ENCODE measurements at regions not wholly inside any gene's neighbourhood (a gene's known extent, or its start where the extent isn't known, plus 50 kb on each side); places are given as distances from the start of the nearest gene placed in this dataset.

DNA sequence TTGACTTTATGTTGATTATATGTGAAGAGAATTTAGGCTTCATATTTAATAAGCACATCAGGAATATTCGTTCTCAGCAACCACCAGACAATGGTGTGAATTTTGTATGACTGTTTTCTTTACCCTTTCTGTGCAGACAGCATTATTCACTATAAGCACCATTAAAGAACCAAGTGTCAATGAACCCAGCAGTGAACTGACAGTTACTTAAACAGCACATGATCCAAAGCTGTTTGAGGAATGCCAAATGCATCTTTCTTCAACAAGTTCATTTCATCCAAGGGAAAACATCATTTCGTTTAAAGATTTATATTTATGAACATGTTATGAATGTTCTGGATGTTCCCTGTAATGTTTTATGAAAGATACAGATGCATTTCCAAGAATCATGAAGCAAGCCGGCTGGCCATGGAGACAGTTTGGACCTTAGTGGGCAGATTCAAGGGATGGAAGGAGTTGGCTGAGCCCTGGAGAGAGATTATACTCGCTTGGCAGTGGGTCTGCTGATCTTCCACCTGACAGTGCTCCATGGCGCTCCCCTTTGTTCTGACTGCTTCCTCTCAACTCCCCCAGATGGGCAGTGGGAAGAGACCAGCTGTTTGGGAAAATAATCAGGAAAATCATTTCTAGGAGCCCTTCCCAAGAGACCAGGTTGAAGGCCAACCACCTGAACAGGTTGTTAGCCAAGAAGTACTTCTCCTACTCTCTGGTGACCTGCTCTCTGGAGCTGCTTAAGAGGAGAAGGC is 326.0 kb upstream of the RSPO3 start:
- H3K79me2 ChIP-seq (ENCODE audit: insufficient read depth, low read depth, low read length), result no peaks in the 10 kb centered on the region
- DNase-seq (ENCODE audit: low spot score), result no peak
- no peak for TF ChIP-seq EZH2phosphoT487 (IDR thresholded peaks at IDR 0.05; ENCODE audit: borderline replicate concordance, low read depth, low read length)
- TF ChIP-seq, protein P1, sequence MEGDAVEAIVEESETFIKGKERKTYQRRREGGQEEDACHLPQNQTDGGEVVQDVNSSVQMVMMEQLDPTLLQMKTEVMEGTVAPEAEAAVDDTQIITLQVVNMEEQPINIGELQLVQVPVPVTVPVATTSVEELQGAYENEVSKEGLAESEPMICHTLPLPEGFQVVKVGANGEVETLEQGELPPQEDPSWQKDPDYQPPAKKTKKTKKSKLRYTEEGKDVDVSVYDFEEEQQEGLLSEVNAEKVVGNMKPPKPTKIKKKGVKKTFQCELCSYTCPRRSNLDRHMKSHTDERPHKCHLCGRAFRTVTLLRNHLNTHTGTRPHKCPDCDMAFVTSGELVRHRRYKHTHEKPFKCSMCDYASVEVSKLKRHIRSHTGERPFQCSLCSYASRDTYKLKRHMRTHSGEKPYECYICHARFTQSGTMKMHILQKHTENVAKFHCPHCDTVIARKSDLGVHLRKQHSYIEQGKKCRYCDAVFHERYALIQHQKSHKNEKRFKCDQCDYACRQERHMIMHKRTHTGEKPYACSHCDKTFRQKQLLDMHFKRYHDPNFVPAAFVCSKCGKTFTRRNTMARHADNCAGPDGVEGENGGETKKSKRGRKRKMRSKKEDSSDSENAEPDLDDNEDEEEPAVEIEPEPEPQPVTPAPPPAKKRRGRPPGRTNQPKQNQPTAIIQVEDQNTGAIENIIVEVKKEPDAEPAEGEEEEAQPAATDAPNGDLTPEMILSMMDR (conservative IDR thresholded peaks at IDR 0.05; ENCODE audit: low read length), result no peak
- H3K4me1 ChIP-seq (ENCODE audit: insufficient read depth, low read length, poor library complexity, severe bottlenecking), result no peaks in the 10 kb centered on the region
- no peaks in the 10 kb centered on the region for H3K9me2 ChIP-seq (ENCODE audit: insufficient read depth, low read length)
- no peaks in the 10 kb centered on the region for H3K9me3 ChIP-seq (ENCODE audit: low read length)
- ChIA-PET CTCF (ENCODE audit: unreplicated experiment) (no interaction called here), POLR2A (no interaction called here)
- H3K27ac ChIP-seq (ENCODE audit: low read depth, low read length, poor library complexity, severe bottlenecking), result no peak overlapping the region
- no peak overlapping the region for H3K4me3 ChIP-seq (ENCODE audit: low read depth, low read length, poor library complexity, severe bottlenecking)
- H3K4me2 ChIP-seq (ENCODE audit: low read length), result no peak overlapping the region
- no peak overlapping the region for H2AFZ ChIP-seq (ENCODE audit: low read length)
- intact Hi-C loops (cut with micrococcal nuclease; ENCODE audit: unreplicated experiment), result no loop called here
- no TSS peak for BruUV-seq (replicated peaks)
- no peaks in the 10 kb centered on the region for H3K36me3 ChIP-seq (ENCODE audit: insufficient read depth, low read length)
- no peaks in the 10 kb centered on the region for H4K20me1 ChIP-seq (ENCODE audit: insufficient read depth, low read length)

DNA sequence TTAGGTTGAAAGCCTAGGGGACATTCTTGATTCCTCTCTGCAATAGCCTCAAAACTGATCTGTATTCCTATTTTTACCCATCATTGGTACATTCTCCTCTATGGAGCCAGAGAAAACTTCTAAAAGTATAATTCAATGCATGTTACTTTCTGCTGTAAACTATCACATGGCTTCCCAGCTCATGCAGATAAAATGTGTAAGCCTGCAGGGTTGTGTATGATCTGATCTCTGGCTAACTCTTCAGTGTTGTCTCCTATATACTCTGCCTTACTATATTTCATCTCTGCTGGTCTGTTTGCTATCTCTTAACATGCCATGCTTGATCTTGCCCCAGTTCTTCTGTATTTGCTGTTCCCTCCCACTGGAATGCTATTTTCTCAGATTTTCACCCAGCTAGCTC is 323.3 kb upstream of the RSPO3 start:
- CTCF ChIA-PET (ENCODE audit: unreplicated experiment), result interaction anchor here (0.6 kb wide), 1 partner anchor 10 kb away, joined by 3 read pairs; no protein-coding TSS in a partner anchor
- BruUV-seq (replicated peaks), result no TSS peak
- POLR2A ChIA-PET, result interaction anchor here (0.5 to 1.6 kb wide), 3 partner anchors 11 to 229 kb away, joined by 3 read pairs; no protein-coding TSS in a partner anchor

DNA sequence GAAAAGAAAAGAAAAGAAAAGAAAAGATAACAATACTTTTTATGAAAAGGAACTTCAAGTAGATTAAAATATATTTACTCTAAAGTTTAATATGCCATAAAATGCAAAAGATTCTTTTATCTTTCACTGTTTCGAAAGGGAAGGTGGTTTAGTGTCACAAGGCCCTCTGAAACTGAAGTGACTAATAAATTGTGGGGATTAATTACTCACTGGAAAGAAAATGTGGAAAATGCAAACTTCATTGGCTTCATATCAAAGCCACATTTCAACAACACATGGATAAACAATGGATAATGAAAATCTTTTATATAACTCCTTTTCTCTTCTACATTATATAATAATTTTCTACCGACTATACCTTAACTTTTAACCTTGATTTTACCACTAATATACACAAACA is 320.5 kb upstream of the RSPO3 start:
- CTCF ChIA-PET (ENCODE audit: unreplicated experiment), result no interaction called here
- Histone ChIP-seq H3K4me2 (ENCODE audit: low read length) (no peak overlapping the region), H2AFZ (ENCODE audit: low read length) (no peak overlapping the region), H3K79me2 (ENCODE audit: insufficient read depth, low read depth, low read length) (no peaks in the 10 kb centered on the region), H4K20me1 (ENCODE audit: insufficient read depth, low read length) (no peaks in the 10 kb centered on the region), H3K27ac (ENCODE audit: low read depth, low read length, poor library complexity, severe bottlenecking) (no peak overlapping the region), H3K4me3 (ENCODE audit: low read depth, low read length, poor library complexity, severe bottlenecking) (no peak overlapping the region), H3K4me1 (ENCODE audit: insufficient read depth, low read length, poor library complexity, severe bottlenecking) (no peaks in the 10 kb centered on the region), H3K9me2 (ENCODE audit: insufficient read depth, low read length) (no peaks in the 10 kb centered on the region), H3K36me3 (ENCODE audit: insufficient read depth, low read length) (no peaks in the 10 kb centered on the region), H3K9me3 (ENCODE audit: low read length) (no peaks in the 10 kb centered on the region)
- no TSS peak for BruUV-seq (replicated peaks)
- DNase-seq (ENCODE audit: low spot score), result no peak
- no peak for TF ChIP-seq EZH2phosphoT487 (IDR thresholded peaks at IDR 0.05; ENCODE audit: borderline replicate concordance, low read depth, low read length)
- TF ChIP-seq, protein P1 (conservative IDR thresholded peaks at IDR 0.05; ENCODE audit: low read length), result no peak
- intact Hi-C loops (cut with micrococcal nuclease; ENCODE audit: unreplicated experiment), result no loop called here
- POLR2A ChIA-PET, result no interaction called here

More for the DNA sequence above, 323.3 kb upstream of the RSPO3 start:
- H3K27ac ChIP-seq (ENCODE audit: low read depth, low read length, poor library complexity, severe bottlenecking), result no peak overlapping the region
- DNase-seq (ENCODE audit: low spot score), result no peak
- no peak overlapping the region for H2AFZ ChIP-seq (ENCODE audit: low read length)
- TF ChIP-seq, protein P1 (conservative IDR thresholded peaks at IDR 0.05; ENCODE audit: low read length), result no peak
- TF ChIP-seq EZH2phosphoT487 (IDR thresholded peaks at IDR 0.05; ENCODE audit: borderline replicate concordance, low read depth, low read length), result no peak
- no peaks in the 10 kb centered on the region for H3K9me2 ChIP-seq (ENCODE audit: insufficient read depth, low read length)
- no peaks in the 10 kb centered on the region for H3K79me2 ChIP-seq (ENCODE audit: insufficient read depth, low read depth, low read length)
- H3K36me3 ChIP-seq (ENCODE audit: insufficient read depth, low read length), result no peaks in the 10 kb centered on the region
- no peaks in the 10 kb centered on the region for H4K20me1 ChIP-seq (ENCODE audit: insufficient read depth, low read length)
- no peak overlapping the region for H3K4me3 ChIP-seq (ENCODE audit: low read depth, low read length, poor library complexity, severe bottlenecking)
- intact Hi-C loops (cut with micrococcal nuclease; ENCODE audit: unreplicated experiment), result no loop called here
- H3K9me3 ChIP-seq (ENCODE audit: low read length), result no peaks in the 10 kb centered on the region
- no peaks in the 10 kb centered on the region for H3K4me1 ChIP-seq (ENCODE audit: insufficient read depth, low read length, poor library complexity, severe bottlenecking)
- H3K4me2 ChIP-seq (ENCODE audit: low read length), result no peak overlapping the region
